IMR-90 (cell line): ENCODE measurements at regions not wholly inside any gene's neighbourhood (a gene's known extent, or its start where the extent isn't known, plus 50 kb on each side); places are given as distances from the start of the nearest gene placed in this dataset.

Experiments
- ATAC-seq: fragments of 200-7000 bp; cut with Tn5 transposase; 2 replicates; pipeline ENCODE4 v1.9.1; 2020; ENCODE audit warnings: low read depth, mild to moderate bottlenecking, moderate library complexity
- BruUV-seq: library from RNA; stranded (reverse); fragments of 400-500 nt; replicated peaks from 2 replicates; lab custom pipeline; 2021; lab: Mats Ljungman, UMichigan
- CTCF ChIA-PET: fragments of 300-600 bp; formaldehyde crosslinking; extraction: SDS; loops from one replicate; lab custom pipeline; 2021; ENCODE audit warnings: antibody characterized with exemption; lab: Yijun Ruan, JAX
- POLR2A ChIA-PET: fragments of 300-600 bp; sonication (Branson Sonifier 250); formaldehyde crosslinking; loops from one replicate; lab custom pipeline; 2022; ENCODE audit warnings: antibody characterized with exemption; ENCODE audit not compliant: unreplicated experiment; lab: Charles Lee
- DNase-seq: peaks from one replicate; pipeline ENCODE4 v3.0.0; 2013
- H2AFZ ChIP-seq: replicated peaks from 2 replicates; pipeline ENCODE3; 2013; ENCODE audit warnings: low read length, mild to moderate bottlenecking; ENCODE audit not compliant: poor library complexity
- H2AK5ac ChIP-seq: 2 replicates; pipeline ENCODE4 v1.6.1; 2013; ENCODE audit warnings: low read depth, low read length, inconsistent platforms
- H2AK9ac ChIP-seq: replicated peaks from 2 replicates; pipeline ENCODE3; 2013; ENCODE audit warnings: mild to moderate bottlenecking, low read depth, low read length, moderate library complexity; ENCODE audit not compliant: poor library complexity
- H2BK120ac ChIP-seq: 2 replicates; pipeline ENCODE4 v1.6.1; 2013; ENCODE audit warnings: low read depth, low read length, inconsistent platforms
- H2BK15ac ChIP-seq: 3 replicates; pipeline ENCODE4 v1.6.1; 2013; ENCODE audit warnings: low read depth, low read length, inconsistent platforms
- H2BK20ac ChIP-seq: 2 replicates; pipeline ENCODE4 v1.6.1; 2013; ENCODE audit warnings: low read depth, mild to moderate bottlenecking, inconsistent platforms, low read length, moderate library complexity
- H2BK5ac ChIP-seq: 2 replicates; pipeline ENCODE4 v1.6.1; 2013; ENCODE audit warnings: mild to moderate bottlenecking, low read depth, low read length, inconsistent platforms; ENCODE audit not compliant: poor library complexity, severe bottlenecking
- H3K14ac ChIP-seq: replicated peaks from 2 replicates; pipeline ENCODE4 v1.6.1; 2013; ENCODE audit warnings: low read depth, low read length, inconsistent platforms
- H3K18ac ChIP-seq: 2 replicates; pipeline ENCODE4 v1.6.1; 2013; ENCODE audit warnings: low read depth, low read length, control low read depth
- H3K23ac ChIP-seq: 2 replicates; pipeline ENCODE4 v1.6.1; 2013; ENCODE audit warnings: low read depth, low read length, inconsistent platforms
- H3K27ac ChIP-seq: 2 replicates; pipeline ENCODE4 v1.5.1; 2013; ENCODE audit warnings: mild to moderate bottlenecking, control low read depth, low read length; ENCODE audit not compliant: insufficient read depth
- H3K27me3 ChIP-seq: 2 replicates; pipeline ENCODE4 v1.6.1; 2013; ENCODE audit warnings: low read length; ENCODE audit not compliant: control insufficient read depth, insufficient read depth
- H3K36me3 ChIP-seq: 2 replicates; pipeline ENCODE4 v1.6.1; 2013; ENCODE audit warnings: low read length, mixed read lengths; ENCODE audit not compliant: control insufficient read depth, insufficient read depth
- H3K4ac ChIP-seq: 2 replicates; pipeline ENCODE4 v1.6.1; 2013; ENCODE audit warnings: low read depth, low read length, inconsistent platforms
- H3K4me1 ChIP-seq: 2 replicates; pipeline ENCODE4 v1.6.1; 2013; ENCODE audit warnings: low read length, mixed read lengths; ENCODE audit not compliant: control insufficient read depth, insufficient read depth
- H3K4me2 ChIP-seq: 2 replicates; pipeline ENCODE4 v1.6.1; 2013; ENCODE audit warnings: low read depth, mild to moderate bottlenecking, control low read depth, low read length, moderate library complexity
- H3K4me3 ChIP-seq: 2 replicates; pipeline ENCODE4 v1.5.1; 2013; ENCODE audit warnings: low read depth, mild to moderate bottlenecking, control low read depth, low read length, moderate library complexity; ENCODE audit not compliant: insufficient read depth
- H3K56ac ChIP-seq: 2 replicates; pipeline ENCODE4 v1.6.1; 2013; ENCODE audit warnings: low read length, inconsistent platforms; ENCODE audit not compliant: insufficient read depth; ENCODE audit errors: extremely low read depth
- H3K79me1 ChIP-seq, 2 experiments: 2 replicates each; pipeline ENCODE4 v1.6.1; 2013; ENCODE audit warnings: low read length in 2 of 2, inconsistent platforms in 1 of 2, low read depth in 1 of 2
- H3K9ac ChIP-seq: 2 replicates; pipeline ENCODE4 v1.6.1; 2013; ENCODE audit warnings: low read depth, low read length, control low read depth
- H3K9me1 ChIP-seq: 2 replicates; pipeline ENCODE4 v1.6.1; 2013; ENCODE audit warnings: low read length, inconsistent platforms; ENCODE audit not compliant: insufficient read depth
- H3K9me3 ChIP-seq: 2 replicates; pipeline ENCODE4 v1.6.1; 2013; ENCODE audit warnings: low read length; ENCODE audit not compliant: control insufficient read depth, insufficient read depth
- H4K20me1 ChIP-seq: 2 replicates; pipeline ENCODE4 v1.6.1; 2013; ENCODE audit warnings: low read length, inconsistent platforms; ENCODE audit not compliant: insufficient read depth
- H4K5ac ChIP-seq: 2 replicates; pipeline ENCODE4 v1.6.1; 2013; ENCODE audit warnings: mild to moderate bottlenecking, low read depth, low read length, control low read depth
- H4K8ac ChIP-seq, 2 experiments: 2 replicates each; pipeline ENCODE4 v1.6.1; 2013; ENCODE audit warnings: low read depth in 2 of 2, low read length in 2 of 2, control low read depth in 1 of 2, inconsistent platforms in 1 of 2
- H4K91ac ChIP-seq: 2 replicates; pipeline ENCODE4 v1.6.1; 2013; ENCODE audit warnings: low read depth, low read length, inconsistent platforms; ENCODE audit not compliant: insufficient read depth
- BHLHE40 ChIP-seq: fragments of 150-350 bp; IDR thresholded peaks from 2 replicates; pipeline ENCODE4 v1.6.1; 2016; ENCODE audit warnings: mild to moderate bottlenecking, low read depth, low read length
- CHD1 ChIP-seq: IDR thresholded peaks from 2 replicates; pipeline ENCODE4 v1.6.1; 2012; ENCODE audit warnings: low read depth, low read length, improper control_type of control experiment
- FOS ChIP-seq: fragments of 150-350 bp; IDR thresholded peaks from 2 replicates; pipeline ENCODE4 v1.6.1; 2016; ENCODE audit warnings: low read depth, low read length
- MAFK ChIP-seq: IDR thresholded peaks from 2 replicates; pipeline ENCODE4 v1.6.1; 2012; ENCODE audit warnings: low read depth, low read length, improper control_type of control experiment
- POLR2A ChIP-seq: IDR thresholded peaks from 2 replicates; pipeline ENCODE4 v1.6.1; 2012; ENCODE audit warnings: mild to moderate bottlenecking, low read depth, low read length
- RAD21 ChIP-seq: IDR thresholded peaks from 2 replicates; pipeline ENCODE4 v1.6.1; 2012; ENCODE audit warnings: low read length, improper control_type of control experiment
- USF2 ChIP-seq: fragments of 150-350 bp; IDR thresholded peaks from 2 replicates; pipeline ENCODE4 v1.6.1; 2017; ENCODE audit warnings: mild to moderate bottlenecking, antibody characterized with exemption, low read length, low read depth
- WGBS, 2 experiments: methylation state at CpG; one replicate each; pipeline versions ENCODE4 v1.1.5 to v1.1.7; 2013; ENCODE audit warnings: missing lambda C conversion rate in 2 of 2; ENCODE audit not compliant: insufficient read length in 1 of 2; ENCODE audit errors: extremely low coverage in 2 of 2; 5-methylcytosine and 5-hydroxymethylcytosine counted together
- dilution Hi-C: fragments of 300-500 bp; cut with HindIII; formaldehyde crosslinking; loops from one replicate; pipeline ENCODE4 v1.14.3; 2018; ENCODE audit warnings: low sequenced_read_pairs; ENCODE audit not compliant: unreplicated experiment
- in situ Hi-C: fragments of 300-500 bp; cut with MboI; formaldehyde crosslinking; loops from 3 replicates; pipeline ENCODE4 v1.14.3; 2019; ENCODE audit warnings: low sequenced_read_pairs, inconsistent platforms, mixed read lengths
- intact Hi-C: fragments of 100-400 bp; cut with micrococcal nuclease; formaldehyde crosslinking; loops from 2 replicates; pipeline ENCODE4 v1.10.0; 2022
- TF ChIP-seq, protein P1 (sequence below): conservative IDR thresholded peaks from 2 replicates; pipeline ENCODE4 v1.5.1; 2012; ENCODE audit warnings: mild to moderate bottlenecking, low read depth, low read length, improper control_type of control experiment

DNA sequence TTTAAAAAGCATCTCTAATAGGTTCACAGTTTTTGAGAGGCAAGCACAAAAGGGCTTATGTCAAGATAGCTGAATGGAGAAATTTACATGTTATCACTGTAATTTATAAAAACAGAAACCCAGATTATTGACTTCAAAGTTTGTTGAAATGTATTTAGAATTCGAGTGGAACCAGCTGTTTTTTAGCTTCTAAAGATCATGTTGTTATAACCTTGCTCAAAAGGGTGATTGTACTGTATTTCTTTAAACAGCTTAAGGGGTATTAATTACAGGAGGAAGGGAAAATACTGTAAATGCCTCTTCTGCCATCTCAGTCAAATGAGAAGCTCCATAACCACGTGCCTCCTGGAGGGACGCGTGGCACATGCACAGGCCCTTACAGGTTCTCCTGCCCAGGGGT is 156.2 kb upstream of the MGMT start:
- no peak overlapping the region for H3K56ac ChIP-seq
- ChIA-PET POLR2A (no interaction called here), CTCF (no interaction called here)
- H2BK20ac ChIP-seq, result no peak overlapping the region
- no peak overlapping the region for H2BK120ac ChIP-seq
- H2AK9ac ChIP-seq, result no peak overlapping the region
- no peaks in the 10 kb centered on the region for H3K27me3 ChIP-seq
- H3K4me2 ChIP-seq, result no peak overlapping the region
- no peak overlapping the region for H3K23ac ChIP-seq
- no peak overlapping the region for H4K8ac ChIP-seq
- H3K27ac ChIP-seq, result no peak overlapping the region
- WGBS, 2 experiments, result no CpG with 5 or more reads among the region's 4 CpGs
- H2AK5ac ChIP-seq, result no peak overlapping the region
- no peak for DNase-seq
- H3K14ac ChIP-seq, result no peak overlapping the region
- H3K4ac ChIP-seq, result no peak overlapping the region
- no peak overlapping the region for H2BK5ac ChIP-seq
- H3K4me3 ChIP-seq, result no peak overlapping the region
- H2AFZ ChIP-seq, result no peak overlapping the region
- intact Hi-C loops (no loop called here), dilution Hi-C loops (no loop called here), in situ Hi-C loops (no loop called here)
- H3K9me1 ChIP-seq, result no peaks in the 10 kb centered on the region
- H3K9ac ChIP-seq, result no peak overlapping the region
- no peak overlapping the region; the same call in 1 of the 2 replicates for H3K18ac ChIP-seq
- peaks cover 6% of the 10 kb centered on the region; the same call in 1 of the 2 replicates for H3K4me1 ChIP-seq
- no peaks in the 10 kb centered on the region for H4K20me1 ChIP-seq
- H3K36me3 ChIP-seq, result no peaks in the 10 kb centered on the region
- H3K9me3 ChIP-seq, result peaks cover 7% of the 10 kb centered on the region; the same call in 1 of the 2 replicates
- TF ChIP-seq RAD21, result no peak
- TF ChIP-seq FOS, result no peak
- TF ChIP-seq, protein P1, sequence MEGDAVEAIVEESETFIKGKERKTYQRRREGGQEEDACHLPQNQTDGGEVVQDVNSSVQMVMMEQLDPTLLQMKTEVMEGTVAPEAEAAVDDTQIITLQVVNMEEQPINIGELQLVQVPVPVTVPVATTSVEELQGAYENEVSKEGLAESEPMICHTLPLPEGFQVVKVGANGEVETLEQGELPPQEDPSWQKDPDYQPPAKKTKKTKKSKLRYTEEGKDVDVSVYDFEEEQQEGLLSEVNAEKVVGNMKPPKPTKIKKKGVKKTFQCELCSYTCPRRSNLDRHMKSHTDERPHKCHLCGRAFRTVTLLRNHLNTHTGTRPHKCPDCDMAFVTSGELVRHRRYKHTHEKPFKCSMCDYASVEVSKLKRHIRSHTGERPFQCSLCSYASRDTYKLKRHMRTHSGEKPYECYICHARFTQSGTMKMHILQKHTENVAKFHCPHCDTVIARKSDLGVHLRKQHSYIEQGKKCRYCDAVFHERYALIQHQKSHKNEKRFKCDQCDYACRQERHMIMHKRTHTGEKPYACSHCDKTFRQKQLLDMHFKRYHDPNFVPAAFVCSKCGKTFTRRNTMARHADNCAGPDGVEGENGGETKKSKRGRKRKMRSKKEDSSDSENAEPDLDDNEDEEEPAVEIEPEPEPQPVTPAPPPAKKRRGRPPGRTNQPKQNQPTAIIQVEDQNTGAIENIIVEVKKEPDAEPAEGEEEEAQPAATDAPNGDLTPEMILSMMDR, result no peak
- TF ChIP-seq USF2, result no peak
- no peak for TF ChIP-seq CHD1
- TF ChIP-seq POLR2A, result no peak
- no peak for TF ChIP-seq MAFK
- TF ChIP-seq BHLHE40, result no peak
- no peak overlapping the region; the same call in 1 of the 2 replicates for H4K5ac ChIP-seq
- no peak for ATAC-seq
- H3K79me1 ChIP-seq, result no peaks in the 10 kb centered on the region
- no peak overlapping the region for H4K91ac ChIP-seq
- H2BK15ac ChIP-seq, result no peak overlapping the region
- no TSS peak for BruUV-seq
